D721Med (cell line): ENCODE measurements at regions not wholly inside any gene's neighbourhood (a gene's known extent, or its start where the extent isn't known, plus 50 kb on each side); places are given as distances from the start of the nearest gene placed in this dataset.

ENCODE experiments used
- DNase-seq: peaks from one replicate; pipeline ENCODE4 v3.0.0; 2011; ENCODE audit warnings: low spot score; ENCODE audit not compliant: insufficient read length
- FAIRE-seq: peaks from 2 replicates; lab custom pipeline; 2011; peaks lifted over from hg19 to GRCh38; lab: Jason Lieb, UNC
- TF ChIP-seq, protein P1 (sequence below): IDR thresholded peaks from 2 replicates; pipeline ENCODE4 v1.5.1; 2012; ENCODE audit warnings: mild to moderate bottlenecking, control low read depth; ENCODE audit not compliant: insufficient read depth; ENCODE audit errors: missing control alignments

DNA sequence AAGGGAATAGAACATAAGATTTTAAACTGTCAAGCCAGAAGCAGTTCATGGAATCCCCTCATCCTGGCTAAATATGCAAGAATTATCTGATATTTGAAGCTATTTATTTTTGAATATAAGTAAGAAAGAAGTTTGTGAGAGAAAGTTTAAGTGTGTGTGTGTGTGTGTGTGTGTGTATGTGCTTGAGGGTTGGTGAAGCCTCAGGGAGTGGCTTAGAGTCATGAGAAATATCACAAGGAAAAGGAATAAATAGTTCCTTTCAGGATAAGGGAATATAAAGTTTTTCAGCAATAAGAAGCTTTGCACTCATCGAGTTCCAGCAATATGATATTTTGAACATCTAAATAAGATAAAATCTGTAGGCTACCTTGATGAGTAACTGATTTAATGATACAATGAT lies 359.6 kb downstream of the MEIS1 start:
- TF ChIP-seq, protein P1, sequence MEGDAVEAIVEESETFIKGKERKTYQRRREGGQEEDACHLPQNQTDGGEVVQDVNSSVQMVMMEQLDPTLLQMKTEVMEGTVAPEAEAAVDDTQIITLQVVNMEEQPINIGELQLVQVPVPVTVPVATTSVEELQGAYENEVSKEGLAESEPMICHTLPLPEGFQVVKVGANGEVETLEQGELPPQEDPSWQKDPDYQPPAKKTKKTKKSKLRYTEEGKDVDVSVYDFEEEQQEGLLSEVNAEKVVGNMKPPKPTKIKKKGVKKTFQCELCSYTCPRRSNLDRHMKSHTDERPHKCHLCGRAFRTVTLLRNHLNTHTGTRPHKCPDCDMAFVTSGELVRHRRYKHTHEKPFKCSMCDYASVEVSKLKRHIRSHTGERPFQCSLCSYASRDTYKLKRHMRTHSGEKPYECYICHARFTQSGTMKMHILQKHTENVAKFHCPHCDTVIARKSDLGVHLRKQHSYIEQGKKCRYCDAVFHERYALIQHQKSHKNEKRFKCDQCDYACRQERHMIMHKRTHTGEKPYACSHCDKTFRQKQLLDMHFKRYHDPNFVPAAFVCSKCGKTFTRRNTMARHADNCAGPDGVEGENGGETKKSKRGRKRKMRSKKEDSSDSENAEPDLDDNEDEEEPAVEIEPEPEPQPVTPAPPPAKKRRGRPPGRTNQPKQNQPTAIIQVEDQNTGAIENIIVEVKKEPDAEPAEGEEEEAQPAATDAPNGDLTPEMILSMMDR = no peak
- no peak for FAIRE-seq
- DNase-seq = no peak

DNA sequence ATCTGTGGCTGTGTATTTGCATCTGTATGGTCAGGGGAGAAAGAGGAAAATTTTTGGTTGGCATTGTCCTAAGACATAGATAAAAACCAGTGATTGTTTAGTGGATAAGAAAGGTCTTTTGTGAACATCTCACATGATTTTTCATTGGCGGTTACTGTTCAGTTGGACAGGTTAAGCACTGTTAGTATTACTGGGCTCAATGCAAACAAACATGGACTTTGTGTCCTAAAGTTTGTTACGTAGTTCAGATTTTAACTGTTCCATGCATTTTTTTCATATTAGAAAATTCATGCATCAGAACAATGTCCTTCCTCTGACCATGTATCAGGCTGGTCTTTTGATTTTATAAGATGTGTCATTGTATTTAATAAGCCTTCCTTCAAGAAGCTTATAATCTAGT lies 368.0 kb downstream of the MEIS1 start:
- DNase-seq (no peak), FAIRE-seq (no peak)
- TF ChIP-seq, protein P1 = no peak

DNA sequence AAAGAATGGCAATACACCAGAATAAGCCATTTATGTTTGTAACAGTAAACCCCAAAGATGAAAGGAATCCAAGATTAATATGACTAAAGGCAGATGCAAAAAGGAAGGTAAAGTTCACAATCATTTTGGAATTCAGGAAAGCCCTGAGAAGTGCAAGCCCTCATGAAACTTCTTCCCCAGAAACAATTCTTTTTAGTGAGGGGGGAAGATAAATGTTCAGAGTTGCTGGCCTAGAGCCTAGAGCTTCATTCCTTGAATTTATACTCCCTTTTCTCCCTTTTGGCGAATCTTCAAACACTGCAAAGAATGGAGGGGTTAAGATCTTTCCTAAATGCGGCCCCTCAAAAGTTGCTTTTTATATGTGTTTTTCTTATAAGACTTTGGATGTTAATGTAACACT lies 368.8 kb downstream of the MEIS1 start:
- TF ChIP-seq, protein P1 = no peak
- DNase-seq (no peak), FAIRE-seq (no peak)

DNA sequence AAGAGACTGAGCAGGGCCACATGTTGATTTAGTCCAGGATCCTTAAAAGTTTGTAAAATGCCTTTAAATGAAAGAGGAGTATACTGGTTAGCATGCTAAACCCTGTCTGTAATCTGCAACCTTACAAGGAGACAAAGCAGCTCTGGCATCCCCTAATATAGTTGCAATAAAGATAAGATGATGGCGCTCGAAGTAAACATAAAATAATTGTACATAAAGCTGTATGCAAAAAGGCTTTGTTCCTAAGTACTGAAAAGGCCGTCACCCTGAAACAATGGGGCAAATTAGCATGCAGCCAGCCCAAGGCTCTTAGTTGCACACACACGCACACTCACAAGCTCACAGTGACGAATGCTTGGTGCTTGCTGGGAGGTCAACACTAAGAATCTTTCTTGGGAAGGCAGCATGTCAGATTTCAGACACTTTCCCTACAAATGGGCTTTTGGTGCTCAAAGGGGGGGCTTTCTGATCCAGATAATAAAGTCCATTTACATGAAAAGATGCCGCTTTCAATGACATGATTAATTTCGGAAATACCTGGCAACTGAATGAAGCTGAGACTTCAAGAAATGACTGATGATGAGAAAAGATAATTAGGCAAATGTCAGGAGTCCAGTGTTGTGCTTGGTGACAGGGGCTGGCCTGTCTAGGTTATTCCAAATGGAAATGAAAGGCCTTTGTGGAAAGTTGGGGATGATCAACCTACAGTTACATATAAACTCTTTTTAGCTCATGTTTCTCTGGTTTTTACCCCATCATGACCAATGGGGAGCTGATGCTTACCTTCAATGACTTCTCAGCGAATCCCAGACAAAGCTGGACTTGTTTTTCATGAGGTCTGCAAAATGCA lies 370.3 kb downstream of the MEIS1 start:
- FAIRE-seq (no peak), DNase-seq (no peak)
- TF ChIP-seq, protein P1 = no peak

DNA sequence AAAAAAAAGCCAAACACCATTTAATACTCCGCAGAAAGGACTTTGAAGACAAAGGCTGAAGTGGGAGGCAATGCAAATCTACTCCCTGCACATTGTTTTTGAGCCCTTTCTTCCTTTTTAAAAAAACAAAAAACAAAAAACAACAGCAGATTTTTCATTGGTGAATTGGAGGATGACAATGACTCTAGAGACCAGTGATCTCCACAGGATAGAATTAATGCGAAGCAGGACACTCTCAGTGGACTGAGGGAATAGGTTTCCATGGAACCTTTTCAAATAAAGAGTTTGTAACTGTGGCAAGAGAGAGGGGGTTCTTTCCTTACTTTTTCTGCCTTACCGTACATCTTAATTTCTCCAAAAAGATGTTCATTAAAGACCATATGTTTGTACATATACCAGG lies 371.0 kb downstream of the MEIS1 start:
- DNase-seq (no peak), FAIRE-seq (no peak)
- TF ChIP-seq, protein P1 = no peak

DNA sequence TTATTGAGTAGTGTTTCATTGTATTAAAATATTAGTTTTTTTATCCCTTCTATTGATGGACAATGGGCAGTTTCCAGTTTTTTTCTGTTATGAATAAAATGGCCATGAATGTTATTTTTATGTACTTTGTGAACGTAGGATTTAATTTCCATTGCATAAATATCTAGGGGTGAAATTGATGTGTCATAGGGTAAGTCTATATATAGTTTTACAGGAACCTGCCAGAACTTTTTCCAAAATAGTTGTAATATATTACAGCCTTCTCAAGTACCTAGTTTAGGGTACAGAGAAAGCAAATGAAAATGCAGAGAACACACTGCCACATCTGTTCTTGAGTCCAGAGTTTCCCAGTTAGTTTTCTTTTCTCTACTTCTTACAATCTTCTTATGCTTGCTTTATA lies 378.6 kb downstream of the MEIS1 start:
- DNase-seq (no peak), FAIRE-seq (no peak)
- TF ChIP-seq, protein P1 = no peak

DNA sequence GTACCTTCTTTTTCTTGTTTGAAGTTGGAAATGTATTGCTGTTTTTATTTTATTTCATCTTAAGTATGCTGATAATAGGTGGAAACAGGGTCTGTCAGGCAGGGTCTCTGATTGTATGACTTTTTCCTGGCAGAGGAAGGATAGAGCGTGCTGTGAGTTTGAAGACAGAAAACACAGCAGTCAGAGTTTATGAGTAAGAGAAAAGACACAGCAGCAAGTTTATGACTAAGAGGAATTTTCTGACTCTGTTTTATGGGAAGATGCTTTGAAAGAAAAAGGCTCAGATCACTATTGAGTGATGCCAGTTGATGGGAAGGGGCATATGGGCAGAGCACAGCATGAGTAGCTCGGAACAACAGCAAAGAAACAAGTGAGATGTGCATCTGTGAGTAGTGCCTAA lies 379.1 kb downstream of the MEIS1 start:
- FAIRE-seq (no peak), DNase-seq (no peak)
- TF ChIP-seq, protein P1 = no peak
